A549 (cell line): ENCODE measurements at regions not wholly inside any gene's neighbourhood (a gene's known extent, or its start where the extent isn't known, plus 50 kb on each side); places are given as distances from the start of the nearest gene placed in this dataset.

Experiments
- ATAC-seq, 2 experiments: fragments of 200-7000 bp in 1 of 2; fragments of >200 bp in 1 of 2; cut with Nextera tagmentation in 1 of 2; cut with Tn5 transposase in 1 of 2; 3 replicates each; pipeline versions ENCODE4 v1.8.0 to v1.9.1; 2018 to 2020; ENCODE audit warnings: mild to moderate bottlenecking in 1 of 2, moderate library complexity in 1 of 2
- CTCF ChIA-PET: fragments of 300-600 bp; sonication (Branson Sonifier 250); formaldehyde crosslinking; extraction: SDS; loops from one replicate; lab custom pipeline; 2021; ENCODE audit warnings: antibody characterized with exemption, inconsistent platforms; lab: Yijun Ruan, JAX
- POLR2A ChIA-PET: fragments of 350-600 bp; formaldehyde crosslinking; extraction: SDS; loops from one replicate; lab custom pipeline; 2021; ENCODE audit warnings: antibody characterized with exemption, inconsistent platforms; lab: Yijun Ruan, JAX
- DNase-seq, 2 experiments: peaks; one replicate each; pipeline versions ENCODE4 v3.0.0 to v3.0.0-alpha.2; 2011 to 2016; ENCODE audit warnings: low read depth in 1 of 2, low spot score in 1 of 2
- FAIRE-seq: peaks from 2 replicates; lab custom pipeline; 2011; peaks lifted over from hg19 to GRCh38; lab: Jason Lieb, UNC
- H3K27ac ChIP-seq, 2 experiments: fragments of >200 bp; sonication (Bioruptor Twin); formaldehyde crosslinking; 3 replicates each; pipeline ENCODE4 v1.5.1; 2016 to 2017
- H3K4me1 ChIP-seq: fragments of >200 bp; sonication (Bioruptor Twin); formaldehyde crosslinking; 3 replicates; pipeline ENCODE4 v1.6.1; 2016
- H3K4me2 ChIP-seq: fragments of >200 bp; sonication (Bioruptor Twin); formaldehyde crosslinking; 3 replicates; pipeline ENCODE4 v1.6.1; 2016
- H3K4me3 ChIP-seq: fragments of >200 bp; sonication (Bioruptor Twin); formaldehyde crosslinking; 3 replicates; pipeline ENCODE4 v1.5.1; 2016
- H3K9me3 ChIP-seq: fragments of >200 bp; sonication (Bioruptor Twin); formaldehyde crosslinking; 3 replicates; pipeline ENCODE4 v1.6.1; 2016
- EHMT2 ChIP-seq: fragments of 200-600 bp; sonication (generic); IDR thresholded peaks from 2 replicates; pipeline ENCODE4 v1.6.1; 2016; ENCODE audit warnings: antibody characterized with exemption, low read depth, mild to moderate bottlenecking, moderate library complexity
- EP300 ChIP-seq, 2 experiments: fragments of >200 bp; sonication (Bioruptor Twin); formaldehyde crosslinking; IDR thresholded peaks; 2 replicates in 1 of 2; 3 replicates in 1 of 2; pipeline ENCODE4 v1.6.1; 2016 to 2017
- FOSB ChIP-seq: fragments of 250-450 bp; sonication (Bioruptor Pico); IDR thresholded peaks from 2 replicates; pipeline ENCODE4 v1.5.0; 2020; ENCODE audit warnings: mild to moderate bottlenecking, moderate library complexity
- HEYL ChIP-seq: fragments of 250-450 bp; sonication (Bioruptor Pico); IDR thresholded peaks from 2 replicates; pipeline ENCODE4 v1.8.0; 2021; ENCODE audit warnings: mild to moderate bottlenecking, moderate library complexity
- HOXA7 ChIP-seq: fragments of 250-450 bp; sonication (Bioruptor Pico); IDR thresholded peaks from 2 replicates; pipeline ENCODE4 v1.5.0; 2020; ENCODE audit warnings: mild to moderate bottlenecking, moderate library complexity
- HOXB5 ChIP-seq: fragments of 250-450 bp; sonication (Bioruptor Pico); IDR thresholded peaks from 2 replicates; pipeline ENCODE4 v1.5.0; 2020; ENCODE audit warnings: mild to moderate bottlenecking, moderate library complexity
- JUNB ChIP-seq: fragments of >200 bp; sonication (Bioruptor Twin); formaldehyde crosslinking; IDR thresholded peaks from 2 replicates; pipeline ENCODE4 v1.6.1; 2016
- KDM5A ChIP-seq: fragments of 200-600 bp; sonication (generic); IDR thresholded peaks from 2 replicates; pipeline ENCODE4 v1.6.1; 2016; ENCODE audit warnings: antibody characterized with exemption, mild to moderate bottlenecking
- NFE2L2 ChIP-seq: fragments of 150-350 bp; conservative IDR thresholded peaks from 2 replicates; pipeline ENCODE4 v1.6.1; 2014; ENCODE audit warnings: low read length
- RAD21 ChIP-seq, 2 experiments: fragments of >200 bp in 1 of 2; sonication (Bioruptor Twin) in 1 of 2; formaldehyde crosslinking in 1 of 2; IDR thresholded peaks in 1 of 2; conservative IDR thresholded peaks in 1 of 2; 2 replicates in 1 of 2; 3 replicates in 1 of 2; pipeline ENCODE4 v1.6.1; 2012 to 2018; ENCODE audit warnings: inconsistent platforms in 1 of 2
- RCOR1 ChIP-seq: fragments of 150-350 bp; IDR thresholded peaks from 2 replicates; pipeline ENCODE4 v1.6.1; 2014; ENCODE audit warnings: antibody characterized with exemption, low read length, low read depth
- ZC3H11A ChIP-seq: fragments of 450-650 bp; IDR thresholded peaks from 2 replicates; pipeline ENCODE4 v1.6.1; 2014; ENCODE audit warnings: antibody characterized with exemption, mild to moderate bottlenecking
- WGBS: methylation state at CpG from one replicate; pipeline ENCODE4 v1.1.6; 2017; ENCODE audit errors: missing lambda C conversion rate; 5-methylcytosine and 5-hydroxymethylcytosine counted together
- TF ChIP-seq, protein P1 (sequence below): fragments of 250-450 bp; sonication (Bioruptor Pico); IDR thresholded peaks from 2 replicates; pipeline ENCODE4 v1.5.0; 2021; ENCODE audit warnings: mild to moderate bottlenecking, moderate library complexity, borderline replicate concordance
- TF ChIP-seq, protein P2 (sequence below): fragments of 200-600 bp; sonication (generic); IDR thresholded peaks from 2 replicates; pipeline ENCODE4 v1.6.1; 2016; ENCODE audit warnings: antibody characterized with exemption, mild to moderate bottlenecking, moderate library complexity
- TF ChIP-seq, protein P3 (sequence below): fragments of 450-650 bp; IDR thresholded peaks from 2 replicates; pipeline ENCODE4 v1.6.1; 2014; ENCODE audit warnings: antibody characterized with exemption

DNA sequence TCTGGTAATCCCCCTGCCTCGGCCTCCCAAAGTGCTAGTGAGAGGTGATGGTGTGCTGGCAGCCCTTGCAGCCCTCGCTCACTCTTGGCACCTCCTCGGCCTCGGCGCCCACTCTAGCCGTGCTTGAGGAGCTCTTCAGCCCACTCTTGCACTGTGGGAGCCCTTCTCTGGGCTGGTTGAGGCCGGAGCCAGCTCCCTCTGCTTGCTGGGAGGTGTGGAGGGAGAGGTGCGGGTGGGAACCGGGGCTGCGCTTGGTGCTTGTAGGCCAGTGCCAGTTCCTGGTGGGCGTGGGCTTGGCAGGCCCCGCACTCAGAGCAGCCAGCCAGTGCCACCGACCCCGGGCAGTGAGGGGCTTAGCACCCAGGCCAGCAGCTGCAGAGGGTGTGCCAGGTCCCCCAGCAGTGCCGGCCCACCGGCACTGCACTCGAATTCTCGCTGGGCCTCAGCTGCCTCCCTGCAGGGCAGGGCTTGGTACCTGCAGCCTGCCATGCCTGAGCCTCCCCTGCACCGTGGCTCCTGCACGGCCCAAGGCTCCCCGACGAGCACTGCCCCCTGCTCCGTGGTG is 189.0 kb upstream of the ASCC3 start:
- ATAC-seq (no peak), DNase-seq (no peak)
- Histone ChIP-seq H3K27ac (no peak overlapping the region), H3K4me2 (no peak overlapping the region), H3K9me3 (no peaks in the 10 kb centered on the region), H3K4me3 (no peak overlapping the region), H3K4me1 (no peaks in the 10 kb centered on the region)
- 0% methylated on average over 1 of the region's 23 CpGs for WGBS
- POLR2A ChIA-PET, result no interaction called here
- CTCF ChIA-PET, result no interaction called here
- TF ChIP-seq, protein P1, sequence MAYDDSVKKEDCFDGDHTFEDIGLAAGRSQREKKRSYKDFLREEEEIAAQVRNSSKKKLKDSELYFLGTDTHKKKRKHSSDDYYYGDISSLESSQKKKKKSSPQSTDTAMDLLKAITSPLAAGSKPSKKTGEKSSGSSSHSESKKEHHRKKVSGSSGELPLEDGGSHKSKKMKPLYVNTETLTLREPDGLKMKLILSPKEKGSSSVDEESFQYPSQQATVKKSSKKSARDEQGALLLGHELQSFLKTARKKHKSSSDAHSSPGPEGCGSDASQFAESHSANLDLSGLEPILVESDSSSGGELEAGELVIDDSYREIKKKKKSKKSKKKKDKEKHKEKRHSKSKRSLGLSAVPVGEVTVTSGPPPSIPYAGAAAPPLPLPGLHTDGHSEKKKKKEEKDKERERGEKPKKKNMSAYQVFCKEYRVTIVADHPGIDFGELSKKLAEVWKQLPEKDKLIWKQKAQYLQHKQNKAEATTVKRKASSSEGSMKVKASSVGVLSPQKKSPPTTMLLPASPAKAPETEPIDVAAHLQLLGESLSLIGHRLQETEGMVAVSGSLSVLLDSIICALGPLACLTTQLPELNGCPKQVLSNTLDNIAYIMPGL (CRISPR knock-in tag), result no peak
- TF ChIP-seq, all 56 proteins: peak for 0
- no peak for FAIRE-seq

DNA sequence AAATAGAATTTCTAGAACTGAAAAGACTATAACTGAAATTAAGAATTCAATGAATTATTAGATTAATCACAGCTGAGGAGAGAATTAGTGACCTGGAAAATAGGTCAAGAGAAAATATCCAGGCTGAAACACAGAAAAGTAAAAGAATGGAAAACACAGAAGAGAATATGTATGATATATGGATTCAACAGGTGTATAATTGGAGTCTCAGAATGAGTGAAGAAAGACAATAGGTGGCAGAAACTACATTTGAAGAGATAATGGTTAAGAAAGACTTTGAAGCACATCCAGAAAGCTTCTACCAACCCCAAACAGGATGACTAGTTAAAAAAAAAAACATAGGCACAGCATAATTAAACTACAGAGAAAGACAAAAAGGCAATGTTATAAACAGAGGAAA is 196.2 kb upstream of the ASCC3 start:
- Histone ChIP-seq H3K4me2 (no peak overlapping the region), H3K4me3 (no peak overlapping the region), H3K9me3 (no peaks in the 10 kb centered on the region), H3K27ac (no peak overlapping the region), H3K4me1 (peaks cover 21% of the 10 kb centered on the region)
- ATAC-seq (no peak), DNase-seq (no peak), FAIRE-seq (no peak)
- ChIA-PET POLR2A (no interaction called here), CTCF (no interaction called here)
- TF ChIP-seq EP300 (IDR thresholded peaks at IDR 0.05) (no peak), HEYL (CRISPR knock-in tag) (no peak), EHMT2 (no peak), HOXB5 (CRISPR knock-in tag) (no peak), ZC3H11A (no peak), RCOR1 (no peak), RAD21 (conservative IDR thresholded peaks at IDR 0.05 in 1 of 2, IDR thresholded peaks at IDR 0.05 in 1 of 2) (no peak), HOXA7 (CRISPR knock-in tag) (no peak), KDM5A (no peak), NFE2L2 (no peak)
- TF ChIP-seq, protein P2, sequence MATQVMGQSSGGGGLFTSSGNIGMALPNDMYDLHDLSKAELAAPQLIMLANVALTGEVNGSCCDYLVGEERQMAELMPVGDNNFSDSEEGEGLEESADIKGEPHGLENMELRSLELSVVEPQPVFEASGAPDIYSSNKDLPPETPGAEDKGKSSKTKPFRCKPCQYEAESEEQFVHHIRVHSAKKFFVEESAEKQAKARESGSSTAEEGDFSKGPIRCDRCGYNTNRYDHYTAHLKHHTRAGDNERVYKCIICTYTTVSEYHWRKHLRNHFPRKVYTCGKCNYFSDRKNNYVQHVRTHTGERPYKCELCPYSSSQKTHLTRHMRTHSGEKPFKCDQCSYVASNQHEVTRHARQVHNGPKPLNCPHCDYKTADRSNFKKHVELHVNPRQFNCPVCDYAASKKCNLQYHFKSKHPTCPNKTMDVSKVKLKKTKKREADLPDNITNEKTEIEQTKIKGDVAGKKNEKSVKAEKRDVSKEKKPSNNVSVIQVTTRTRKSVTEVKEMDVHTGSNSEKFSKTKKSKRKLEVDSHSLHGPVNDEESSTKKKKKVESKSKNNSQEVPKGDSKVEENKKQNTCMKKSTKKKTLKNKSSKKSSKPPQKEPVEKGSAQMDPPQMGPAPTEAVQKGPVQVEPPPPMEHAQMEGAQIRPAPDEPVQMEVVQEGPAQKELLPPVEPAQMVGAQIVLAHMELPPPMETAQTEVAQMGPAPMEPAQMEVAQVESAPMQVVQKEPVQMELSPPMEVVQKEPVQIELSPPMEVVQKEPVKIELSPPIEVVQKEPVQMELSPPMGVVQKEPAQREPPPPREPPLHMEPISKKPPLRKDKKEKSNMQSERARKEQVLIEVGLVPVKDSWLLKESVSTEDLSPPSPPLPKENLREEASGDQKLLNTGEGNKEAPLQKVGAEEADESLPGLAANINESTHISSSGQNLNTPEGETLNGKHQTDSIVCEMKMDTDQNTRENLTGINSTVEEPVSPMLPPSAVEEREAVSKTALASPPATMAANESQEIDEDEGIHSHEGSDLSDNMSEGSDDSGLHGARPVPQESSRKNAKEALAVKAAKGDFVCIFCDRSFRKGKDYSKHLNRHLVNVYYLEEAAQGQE, result no peak
- TF ChIP-seq, protein P3, sequence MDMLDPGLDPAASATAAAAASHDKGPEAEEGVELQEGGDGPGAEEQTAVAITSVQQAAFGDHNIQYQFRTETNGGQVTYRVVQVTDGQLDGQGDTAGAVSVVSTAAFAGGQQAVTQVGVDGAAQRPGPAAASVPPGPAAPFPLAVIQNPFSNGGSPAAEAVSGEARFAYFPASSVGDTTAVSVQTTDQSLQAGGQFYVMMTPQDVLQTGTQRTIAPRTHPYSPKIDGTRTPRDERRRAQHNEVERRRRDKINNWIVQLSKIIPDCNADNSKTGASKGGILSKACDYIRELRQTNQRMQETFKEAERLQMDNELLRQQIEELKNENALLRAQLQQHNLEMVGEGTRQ, result no peak

DNA sequence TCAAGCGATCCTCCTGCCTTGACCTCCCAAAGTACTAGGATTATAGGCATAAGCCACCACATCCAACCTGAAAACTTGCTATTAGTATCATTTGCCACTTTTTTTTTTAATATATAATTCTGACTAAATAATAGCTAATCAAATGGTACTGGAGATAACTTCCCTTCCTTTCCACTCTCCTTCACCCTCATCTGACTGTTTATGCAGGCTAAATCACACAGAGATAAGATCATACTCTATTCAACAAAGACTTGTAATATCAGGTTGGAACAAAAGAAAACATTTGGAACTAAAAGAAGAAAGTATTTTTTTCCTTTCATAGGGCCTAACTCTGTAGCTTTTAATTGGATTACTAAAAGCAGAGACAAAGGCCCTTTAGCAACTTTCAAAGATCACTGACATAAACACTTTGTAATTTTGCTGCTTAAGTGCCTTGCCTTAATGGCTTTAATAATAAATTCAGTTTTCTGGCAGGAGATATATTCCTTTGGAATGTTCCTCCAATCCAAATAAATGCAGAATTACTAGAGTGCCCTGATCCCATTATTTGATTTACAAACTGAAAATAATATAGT is 198.7 kb upstream of the ASCC3 start:
- H3K27ac ChIP-seq, result peak overlapping the region; percentile 68 to 69
- TF ChIP-seq JUNB, result no peak
- TF ChIP-seq FOSB (CRISPR knock-in tag), result no peak
- 89% methylated on average over 1 of the region's 1 CpG for WGBS
- CTCF ChIA-PET, result no interaction called here
- DNase-seq (no peak), FAIRE-seq (no peak), ATAC-seq (no peak)
- H3K9me3 ChIP-seq, result no peaks in the 10 kb centered on the region
- no peak overlapping the region for H3K4me3 ChIP-seq
- peaks cover 38% of the 10 kb centered on the region for H3K4me1 ChIP-seq
- H3K4me2 ChIP-seq, result peak overlapping the region; percentile 43
- POLR2A ChIA-PET, result no interaction called here
